EL (cell line): ENCODE measurements at regions not wholly inside any gene's neighbourhood (a gene's known extent, or its start where the extent isn't known, plus 50 kb on each side); places are given as distances from the start of the nearest gene placed in this dataset.
"Not testable (repeated sequence)": the region's sequence is repeated elsewhere in the genome, so short reads cannot be mapped to it uniquely, and the experiment has no call there.

Experiments used
- DNase-seq: peaks from one replicate; pipeline ENCODE4 v3.0.0-alpha.2; 2016

DNA sequence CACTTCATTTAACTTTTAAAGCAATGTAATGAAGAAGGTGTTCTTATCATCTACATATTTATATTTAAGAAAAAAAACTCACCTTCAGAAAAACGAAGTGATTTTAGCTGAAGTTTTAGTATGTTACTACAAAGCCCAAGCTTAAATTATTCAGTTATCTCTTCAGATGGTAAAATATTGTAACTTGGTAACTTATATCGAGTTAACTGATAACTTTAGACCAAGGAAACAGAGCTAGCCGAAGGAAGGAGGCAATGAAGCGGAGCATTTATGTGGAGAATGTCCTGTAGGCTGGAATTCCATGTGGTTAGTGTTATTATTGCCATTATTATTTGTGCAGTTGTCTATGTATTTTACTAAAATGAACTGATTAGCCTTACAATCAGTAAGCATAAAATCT, 1102.1 kb upstream of the LCORL start:
- no peak for DNase-seq

GRCh38 chr4:19119904-19120560, 1098.5 kb upstream of the LCORL start:
- no peak for DNase-seq

GRCh38 chr4:19117022-19117421, 1095.5 kb upstream of the LCORL start:
- no peak for DNase-seq

DNA sequence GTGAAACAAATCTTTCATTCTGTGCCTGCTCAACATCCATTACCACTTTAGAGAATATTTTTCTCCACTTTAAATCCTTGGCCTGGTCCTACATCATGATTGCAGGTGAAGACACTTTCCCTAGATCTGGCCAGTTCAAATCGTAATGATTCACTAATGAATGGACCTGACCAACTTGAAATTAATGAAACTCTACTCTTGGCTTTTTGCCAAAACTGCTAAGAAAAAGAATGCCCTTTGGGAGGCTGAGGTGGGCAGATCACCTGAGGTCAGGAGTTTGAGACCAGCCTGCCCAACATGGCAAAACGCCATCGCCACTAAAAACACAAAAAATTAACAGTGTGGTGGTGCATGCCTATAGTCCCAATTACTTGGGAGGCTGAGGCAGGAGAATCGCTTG, 1082.6 kb upstream of the LCORL start:
- DNase-seq = no peak

- no peak for DNase-seq
Observed at GRCh38 chr4:19095491-19096046, 1074.0 kb upstream of the LCORL start.

GRCh38 chr4:19093951-19094350, 1072.4 kb upstream of the LCORL start:
- DNase-seq = no peak

DNA sequence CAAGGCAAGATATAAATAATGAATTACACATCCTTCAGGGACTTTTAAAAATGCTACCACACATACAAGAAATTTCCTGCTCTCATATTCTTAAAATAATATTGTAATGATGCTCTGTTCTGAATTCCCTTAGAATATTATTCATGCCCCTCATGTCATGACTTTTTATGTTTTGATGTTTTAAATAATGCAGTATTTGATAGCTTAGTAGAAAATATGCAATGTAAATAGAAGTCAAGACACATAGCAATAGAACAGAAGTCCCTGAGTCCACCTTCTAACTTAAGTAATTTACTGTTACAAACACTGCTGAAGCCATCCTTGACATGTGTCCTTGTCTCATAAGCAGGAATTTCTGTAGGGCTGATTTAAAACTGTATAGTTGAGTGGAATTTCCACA, 1071.2 kb upstream of the LCORL start:
- no peak for DNase-seq

DNA sequence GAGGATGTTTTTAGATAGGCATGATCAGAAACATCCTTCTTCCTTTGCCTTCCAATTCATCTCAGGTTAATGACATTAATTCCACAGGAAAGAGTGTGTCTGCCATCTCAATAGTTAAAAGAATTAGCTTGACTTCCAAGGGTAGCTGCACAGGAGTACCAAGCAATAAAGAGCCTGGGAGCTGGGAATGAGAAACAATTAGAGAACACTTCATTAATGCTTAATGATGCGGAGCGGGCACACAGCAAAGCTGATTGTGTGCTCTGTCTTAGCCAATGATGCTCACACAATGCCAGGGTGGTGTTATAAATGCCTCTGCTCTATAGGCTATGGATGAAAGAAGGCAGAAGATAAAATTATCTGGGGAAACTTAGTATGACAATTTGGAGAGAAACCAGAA, 1052.5 kb upstream of the LCORL start:
- no peak for DNase-seq

GRCh38 chr4:19063662-19064061, 1042.1 kb upstream of the LCORL start:
- DNase-seq = peak; percentile 2

- no peak for DNase-seq
Observed at GRCh38 chr4:19054916-19055315, 1033.4 kb upstream of the LCORL start.

- DNase-seq = peak; percentile 68
Observed at GRCh38 chr4:19051831-19052230, 1030.3 kb upstream of the LCORL start.

GRCh38 chr4:19047279-19047880, 1025.8 kb upstream of the LCORL start:
- peak; percentile 54 for DNase-seq

DNA sequence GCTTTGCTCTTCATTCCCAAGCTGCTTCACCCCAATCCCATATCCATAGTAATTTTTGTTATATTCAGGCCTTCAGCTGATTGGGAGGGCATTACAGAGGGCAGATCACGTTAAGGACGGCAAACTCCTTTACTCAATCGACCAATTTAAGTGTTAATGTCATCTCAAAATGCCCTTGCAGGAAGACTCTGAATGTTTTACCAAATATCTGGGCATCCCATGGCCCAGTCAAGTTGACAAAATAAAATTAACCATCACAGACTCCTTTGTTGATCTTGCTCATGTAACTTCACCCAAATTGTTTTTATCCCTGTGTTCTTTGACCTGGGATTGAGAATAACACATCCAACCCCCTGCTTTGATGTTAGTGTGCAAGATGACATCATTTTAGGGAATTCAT, 1018.3 kb upstream of the LCORL start:
- DNase-seq = no peak

DNA sequence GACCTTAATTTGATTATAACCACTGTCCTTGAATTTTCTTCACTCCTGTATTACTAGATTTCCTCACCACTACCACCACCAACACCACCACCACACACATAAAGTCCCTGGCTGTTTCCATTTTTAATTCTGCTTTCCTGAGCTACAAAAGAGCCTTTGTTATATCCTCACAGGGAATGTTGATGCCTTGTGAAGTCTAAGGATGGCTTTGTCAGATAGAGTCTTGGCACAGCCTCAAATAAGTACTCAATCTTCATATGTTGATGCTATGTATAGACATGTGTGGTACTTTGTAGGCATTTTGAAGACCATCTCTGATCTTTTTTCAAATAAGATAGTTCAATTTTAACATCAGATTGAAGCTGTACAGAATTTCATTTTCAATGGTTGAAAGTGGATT, 1016.7 kb upstream of the LCORL start:
- no peak for DNase-seq

DNA sequence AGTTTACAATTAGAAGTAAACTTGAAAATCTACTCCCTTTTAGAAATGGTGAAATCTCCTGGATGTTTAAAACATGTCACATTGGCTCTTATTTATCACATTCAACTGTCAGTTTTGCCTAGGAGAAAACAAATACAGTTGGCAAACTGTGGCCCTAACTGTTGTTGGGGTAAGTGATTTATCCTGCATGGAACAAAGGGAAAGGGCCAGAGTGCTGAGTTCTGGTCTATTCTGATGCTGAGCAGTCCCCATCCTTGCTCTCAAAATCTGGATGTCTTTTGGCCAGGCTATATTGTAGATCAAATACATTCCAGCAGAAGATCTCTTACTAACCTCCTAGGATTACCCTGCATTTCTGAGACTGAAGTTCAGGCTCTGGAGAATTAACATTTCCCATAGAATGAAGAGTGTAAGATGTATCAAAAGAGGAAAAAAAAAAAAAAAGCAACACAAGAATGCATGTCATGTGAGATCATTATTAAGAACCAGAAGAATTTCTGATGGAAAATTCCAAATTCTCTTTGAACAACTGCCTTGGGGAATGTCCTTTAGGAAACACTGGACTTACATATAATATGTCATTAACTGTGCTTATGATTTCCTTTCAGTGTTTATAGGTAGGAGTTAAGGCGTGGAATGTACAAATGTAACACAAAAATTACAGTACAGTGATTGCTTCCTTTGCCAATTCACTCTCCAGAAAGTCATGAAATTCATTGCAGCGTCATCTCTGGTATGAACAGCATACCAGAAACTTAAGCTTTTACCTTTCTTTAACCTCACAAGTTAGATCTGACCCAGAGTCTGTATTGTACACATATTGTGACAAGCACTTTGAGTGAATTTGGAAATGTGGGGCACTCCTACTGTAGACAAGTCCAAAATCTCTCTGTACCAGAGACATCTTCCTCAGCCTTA, 1012.5 kb upstream of the LCORL start:
- peak; percentile 37 for DNase-seq

GRCh38 chr4:19030536-19030935, 1009.0 kb upstream of the LCORL start:
- peak; percentile 39 for DNase-seq

DNA sequence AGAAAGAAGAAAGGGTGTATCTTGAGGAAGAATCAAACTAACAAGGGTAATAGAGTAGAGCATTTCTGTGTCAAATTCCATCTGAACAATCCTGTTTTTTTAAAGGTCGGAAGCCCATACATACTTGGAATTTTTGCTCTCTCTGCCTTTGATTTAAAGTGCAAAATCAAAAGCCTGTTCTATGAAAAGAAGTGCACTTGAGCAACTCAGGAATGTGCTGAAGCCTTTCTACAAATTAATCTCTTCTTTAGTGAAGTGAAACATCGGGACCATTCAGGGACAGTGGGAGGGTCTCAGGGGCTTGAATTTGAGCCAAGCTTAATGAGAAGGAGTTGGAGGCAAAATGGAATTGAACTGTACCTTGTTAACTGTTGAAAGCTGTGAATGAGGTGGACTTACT, 1008.5 kb upstream of the LCORL start:
- DNase-seq = peak; percentile 56

- peak; percentile 15 for DNase-seq
Observed at GRCh38 chr4:19026281-19026680, 1004.7 kb upstream of the LCORL start.

DNA sequence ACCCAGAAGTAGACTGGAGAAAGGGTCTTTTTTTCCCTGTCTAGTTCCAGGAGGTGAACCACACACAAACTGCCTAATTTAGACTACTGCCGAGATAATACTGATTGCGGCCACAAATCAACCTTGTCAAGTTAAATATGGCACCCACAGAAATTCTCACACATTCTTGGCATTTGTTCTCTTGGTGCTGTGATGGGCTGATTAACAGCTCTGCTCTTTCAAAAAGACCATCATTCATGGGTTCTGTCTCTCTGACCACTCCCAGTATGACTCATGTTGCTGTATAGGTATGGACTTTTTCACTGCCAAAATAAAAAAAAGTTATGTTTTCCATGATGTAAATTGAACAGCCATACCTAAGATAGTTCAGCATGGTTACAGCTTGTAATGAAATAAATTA, 1003.5 kb upstream of the LCORL start:
- DNase-seq = no peak

GRCh38 chr4:19024047-19024446, 1002.5 kb upstream of the LCORL start:
- DNase-seq = no peak

DNA sequence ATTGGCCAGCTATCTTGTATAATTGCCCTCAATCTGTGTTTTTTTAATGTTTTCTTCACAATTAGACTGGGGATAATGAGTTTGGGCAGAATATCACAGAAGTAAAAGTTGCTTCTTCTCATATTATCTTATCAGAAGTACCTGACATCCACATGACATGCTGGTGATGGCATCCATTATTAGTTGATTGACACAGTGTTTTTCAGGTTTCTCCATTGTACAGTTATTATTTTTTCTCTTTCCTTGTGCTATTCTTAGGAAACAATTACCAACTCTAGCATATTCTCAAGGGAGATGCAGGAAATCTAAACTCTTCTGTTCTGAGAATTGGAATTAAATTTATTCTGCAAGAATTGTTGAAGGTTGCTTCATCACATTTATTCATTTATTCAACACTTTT, 1000.1 kb upstream of the LCORL start:
- DNase-seq = no peak

DNA sequence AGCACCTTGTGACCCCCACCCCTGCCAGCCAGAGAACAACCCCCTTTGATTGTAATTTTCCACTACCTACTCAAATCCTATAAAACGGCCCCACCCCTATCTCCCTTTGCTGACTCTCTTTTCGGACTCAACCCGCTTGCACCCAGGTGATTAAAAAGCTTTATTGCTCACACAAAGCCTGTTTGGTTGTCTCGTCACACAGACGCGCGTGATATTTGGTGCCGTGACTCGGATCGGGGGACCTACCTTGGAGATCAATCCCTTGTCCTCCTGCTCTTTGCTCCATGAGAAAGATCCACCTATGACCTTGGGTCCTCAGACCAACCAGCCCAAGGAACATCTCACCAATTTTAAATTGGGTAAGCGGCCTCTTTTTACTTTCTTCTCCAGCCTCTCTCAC, 995.0 kb upstream of the LCORL start:
- not testable (repeated sequence) for DNase-seq

DNA sequence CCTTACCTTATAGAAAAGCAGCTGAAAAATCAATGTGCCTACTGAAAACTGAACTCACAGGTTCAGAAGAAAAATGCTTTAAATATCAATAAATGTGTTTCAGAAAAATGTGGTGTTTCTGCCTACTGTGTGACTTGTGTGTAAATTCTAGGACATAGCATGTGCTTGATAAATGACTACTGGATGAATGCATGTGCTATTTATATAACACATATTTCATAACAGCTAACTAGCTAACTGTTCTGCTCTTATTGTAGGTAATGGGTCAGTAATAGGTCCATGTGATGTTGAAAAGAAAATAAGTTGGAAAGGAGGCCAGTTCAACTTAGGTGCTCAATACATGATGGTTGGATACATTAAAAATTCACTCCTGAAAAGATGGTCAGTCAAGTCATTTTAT, 993.0 kb upstream of the LCORL start:
- DNase-seq = no peak

GRCh38 chr4:19010761-19011160, 989.2 kb upstream of the LCORL start:
- DNase-seq = no peak
